HG02885 (cell line): ENCODE measurements at regions not wholly inside any gene's neighbourhood (a gene's known extent, or its start where the extent isn't known, plus 50 kb on each side); places are given as distances from the start of the nearest gene placed in this dataset.

ENCODE experiments used
- ATAC-seq: cut with Tn5 transposase; IDR thresholded peaks from one replicate; pipeline ENCODE4 v1.9.1; 2021; ENCODE audit warnings: mild to moderate bottlenecking; ENCODE audit not compliant: unreplicated experiment, poor library complexity

DNA sequence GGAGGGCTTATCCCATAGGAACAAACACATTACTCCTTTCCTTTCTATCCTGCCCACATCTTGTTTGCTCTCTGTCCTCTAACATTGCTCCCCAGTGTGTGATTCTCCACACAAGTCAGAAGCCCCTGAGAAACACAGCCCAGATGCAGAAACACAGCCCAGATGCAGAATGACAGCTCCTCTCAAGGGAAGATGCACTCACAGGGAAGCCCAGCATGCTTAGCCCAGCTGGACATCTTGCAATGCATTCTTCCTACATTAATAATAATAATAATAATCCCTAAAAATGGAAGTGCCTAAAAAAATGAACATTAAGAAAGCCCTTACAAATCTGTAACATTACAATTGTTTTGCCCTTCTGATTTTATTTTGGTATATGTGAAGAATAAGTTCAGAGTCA is 172.1 kb downstream of the CBLN2 start:
- ATAC-seq = no peak

DNA sequence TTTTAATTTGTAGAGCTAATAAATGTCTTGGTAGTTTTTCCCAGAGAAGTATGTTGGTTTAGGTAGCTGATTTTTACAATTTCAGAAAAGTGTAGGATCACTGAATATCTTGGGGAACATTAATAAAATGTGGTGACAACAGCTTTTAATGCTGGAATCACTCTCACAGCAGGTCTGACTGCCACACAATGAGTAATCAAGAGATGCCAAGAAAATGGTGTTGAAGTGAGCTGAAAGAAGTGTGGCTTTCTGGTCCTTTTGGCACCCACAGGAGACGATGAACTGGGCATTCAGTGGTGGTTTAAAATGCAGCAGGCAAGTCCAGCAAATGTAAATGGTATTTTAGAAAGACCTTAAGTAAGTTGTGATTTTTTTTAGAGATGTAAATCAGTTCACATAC is 175.8 kb downstream of the CBLN2 start:
- ATAC-seq = no peak

DNA sequence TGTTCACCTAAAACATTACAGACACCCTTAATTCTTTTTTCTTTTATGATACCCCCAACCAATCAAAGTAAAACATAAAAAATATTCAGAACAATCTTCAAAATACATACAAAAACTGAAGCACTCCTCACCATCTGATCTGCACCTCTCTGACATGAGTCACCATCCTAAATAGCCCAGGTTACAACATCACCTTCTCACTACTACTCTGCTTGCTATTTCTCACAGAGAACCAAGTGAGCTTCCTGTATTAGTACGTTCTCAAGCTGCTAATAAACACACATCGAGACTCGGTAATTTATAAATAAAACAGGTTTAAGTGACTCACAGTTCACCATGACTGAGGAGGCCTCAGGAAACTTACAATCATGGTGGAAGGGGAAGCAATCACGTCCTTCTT is 183.5 kb downstream of the CBLN2 start:
- no peak for ATAC-seq

DNA sequence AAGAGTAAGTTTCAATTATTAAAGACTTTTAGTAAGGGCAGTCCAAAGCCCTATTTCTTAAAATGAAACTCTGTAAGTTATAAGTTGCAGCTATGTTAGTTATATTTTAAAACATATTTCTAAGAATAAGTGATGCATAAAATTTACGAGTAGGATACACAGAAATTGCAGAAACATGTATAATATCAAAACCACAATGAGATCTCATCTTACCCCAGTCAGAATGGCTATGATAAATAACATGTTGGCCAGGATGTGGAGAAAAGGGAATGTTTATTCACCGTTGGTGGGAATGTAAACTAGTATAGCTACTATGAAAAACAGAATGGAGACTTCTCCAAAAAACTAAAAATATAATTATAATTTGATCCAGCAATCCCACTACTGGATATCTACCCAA is 201.2 kb downstream of the CBLN2 start:
- ATAC-seq = no peak

GRCh38 chr18:72339976-72340375 is 204.2 kb downstream of the CBLN2 start:
- ATAC-seq = no peak

DNA sequence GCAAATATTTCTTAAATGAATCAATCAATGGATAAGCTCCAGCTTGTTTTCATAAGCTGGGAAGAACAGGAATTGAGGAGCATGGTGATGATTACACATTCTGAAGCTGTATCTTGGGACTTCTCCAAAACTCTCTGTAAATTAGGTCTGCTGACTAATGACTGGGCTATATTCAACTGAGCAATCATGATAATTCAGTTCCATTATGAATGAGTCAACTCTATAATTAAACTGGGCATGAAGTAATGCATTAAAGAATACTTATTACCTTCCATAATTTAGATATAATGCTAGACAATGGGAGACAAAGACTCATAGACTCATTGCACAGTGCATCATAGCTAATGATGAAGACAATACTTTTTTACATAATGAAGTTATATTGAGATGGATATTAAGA is 207.4 kb downstream of the CBLN2 start:
- ATAC-seq = no peak

- ATAC-seq = no peak
Observed at GRCh38 chr18:72329533-72329932, 214.6 kb downstream of the CBLN2 start.

DNA sequence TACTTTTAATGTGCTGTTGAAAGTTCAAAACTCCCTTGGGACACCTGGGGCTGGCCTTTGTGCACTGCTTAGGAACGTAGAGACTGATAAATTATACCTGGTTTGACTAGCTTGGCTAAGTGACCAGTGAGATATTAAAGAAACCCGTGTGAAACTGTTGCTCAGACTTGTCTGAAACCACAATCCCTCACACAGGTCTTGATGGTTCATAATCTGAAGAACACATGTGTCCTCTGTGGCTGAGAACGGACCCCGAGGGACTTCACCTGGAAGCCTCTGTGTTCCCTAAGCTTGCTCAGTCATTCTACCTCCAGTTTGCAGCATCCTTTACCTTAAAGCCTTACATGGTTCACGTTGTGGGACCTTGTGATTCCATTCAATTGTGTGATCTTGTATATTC is 218.8 kb downstream of the CBLN2 start:
- no peak for ATAC-seq

DNA sequence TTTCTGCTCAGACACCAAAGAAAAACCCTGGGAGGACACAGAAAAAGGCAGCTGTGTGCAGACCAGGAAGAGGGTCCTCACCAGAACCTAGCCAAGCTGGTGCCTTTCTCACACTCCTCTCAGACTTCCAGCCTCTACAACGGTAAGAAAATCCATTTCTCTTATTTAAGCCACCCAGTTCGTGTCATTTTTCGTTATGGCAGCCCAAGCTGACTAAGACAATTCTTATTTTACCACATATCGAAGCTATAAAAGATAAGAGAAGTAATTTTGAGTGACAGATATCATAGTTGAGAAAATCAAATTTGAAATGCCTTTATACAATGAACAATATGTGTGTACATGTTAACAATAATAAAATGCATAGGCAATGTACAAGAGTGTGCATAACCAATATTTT is 219.5 kb downstream of the CBLN2 start:
- ATAC-seq = no peak

GRCh38 chr18:72316497-72316896 is 227.6 kb downstream of the CBLN2 start:
- no peak for ATAC-seq

DNA sequence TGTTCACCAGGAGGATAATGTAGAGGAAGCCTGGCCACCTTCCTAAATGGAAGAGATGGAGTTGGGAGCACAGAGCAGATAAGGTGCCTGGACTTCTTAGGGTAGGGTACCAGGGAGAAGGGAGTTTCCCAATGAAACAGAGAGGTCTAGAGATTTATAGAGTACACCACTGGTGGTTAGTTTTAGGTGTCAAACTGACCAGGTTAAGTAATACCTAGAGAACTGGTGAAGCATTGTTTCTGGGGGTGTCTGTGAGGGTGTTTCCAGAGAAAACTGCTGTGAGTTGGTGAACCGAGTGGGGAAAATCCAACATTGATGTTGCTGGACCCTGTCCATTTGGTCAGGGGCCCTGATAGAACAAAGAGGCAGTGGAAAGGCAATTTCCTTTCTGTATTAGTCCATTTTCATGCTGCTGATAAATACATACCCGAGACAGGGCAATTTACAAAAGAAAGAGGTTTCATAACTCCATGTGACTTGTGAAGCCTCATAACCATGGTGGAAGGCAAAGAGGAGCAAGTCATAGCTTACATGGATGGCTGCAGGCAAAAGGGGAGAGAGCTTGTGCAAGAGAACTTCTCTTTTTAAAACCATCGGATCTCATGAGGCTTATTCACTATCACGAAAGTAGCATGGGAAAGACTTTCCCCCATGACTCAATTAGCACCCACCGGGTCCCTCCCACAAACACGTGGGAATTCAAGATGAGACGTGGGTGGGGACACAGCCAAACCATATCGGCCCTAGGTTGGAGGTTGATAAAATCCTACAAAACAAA is 260.8 kb downstream of the CBLN2 start:
- no peak for ATAC-seq

- ATAC-seq = no peak
Observed at GRCh38 chr18:72273025-72273424, 271.1 kb downstream of the CBLN2 start.

GRCh38 chr18:72261590-72261989 is 282.6 kb downstream of the CBLN2 start:
- ATAC-seq = no peak

GRCh38 chr18:72246076-72246475 is 298.1 kb downstream of the CBLN2 start:
- ATAC-seq = no peak

- ATAC-seq = no peak
Observed at GRCh38 chr18:72235422-72235821, 308.7 kb downstream of the CBLN2 start.

DNA sequence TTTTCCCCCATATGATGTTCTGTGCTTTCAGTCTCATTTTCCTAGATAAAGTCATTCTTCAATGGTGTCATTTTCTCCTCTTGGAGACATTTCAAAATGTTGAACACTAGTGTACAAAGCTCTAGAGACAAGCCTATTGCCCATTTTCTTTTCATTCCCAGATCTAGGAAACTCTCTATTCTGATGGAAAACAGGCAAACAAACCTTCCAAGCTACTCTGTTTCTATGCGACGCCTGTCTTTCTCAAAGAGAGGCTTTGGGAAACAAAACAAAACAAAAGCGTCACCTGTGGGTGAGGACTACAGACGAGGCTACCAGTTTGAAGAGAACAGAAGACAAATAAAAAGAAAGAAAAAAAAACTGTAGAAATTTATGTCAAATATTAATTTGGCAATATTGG is 311.0 kb downstream of the CBLN2 start:
- ATAC-seq = no peak

DNA sequence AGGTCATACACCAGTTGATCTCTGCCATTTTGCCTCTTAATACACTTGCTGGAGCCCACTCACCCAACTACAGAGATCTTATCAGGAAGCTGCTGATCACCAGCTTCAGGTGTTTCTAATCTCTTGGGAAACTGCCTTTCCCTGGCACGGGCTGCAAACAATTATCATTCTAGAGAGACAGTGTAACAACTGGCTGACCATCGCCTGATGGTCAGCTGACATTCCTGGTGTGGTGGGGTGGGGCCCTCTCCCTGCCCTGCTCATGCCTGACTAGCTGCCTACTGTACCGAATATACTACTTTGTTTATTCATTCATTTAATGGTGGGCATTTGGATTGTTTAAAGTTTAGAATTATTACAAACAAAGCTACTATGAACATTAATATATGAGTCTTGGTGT is 311.5 kb downstream of the CBLN2 start:
- ATAC-seq = no peak

- ATAC-seq = no peak
Observed at GRCh38 chr18:72225958-72226357, 318.2 kb downstream of the CBLN2 start.

- no peak for ATAC-seq
Observed at GRCh38 chr18:72223733-72224132, 320.4 kb downstream of the CBLN2 start.

GRCh38 chr18:72208920-72209676 is 335.0 kb downstream of the CBLN2 start:
- no peak for ATAC-seq

- no peak for ATAC-seq
Observed at GRCh38 chr18:72207280-72207679, 336.9 kb downstream of the CBLN2 start.

DNA sequence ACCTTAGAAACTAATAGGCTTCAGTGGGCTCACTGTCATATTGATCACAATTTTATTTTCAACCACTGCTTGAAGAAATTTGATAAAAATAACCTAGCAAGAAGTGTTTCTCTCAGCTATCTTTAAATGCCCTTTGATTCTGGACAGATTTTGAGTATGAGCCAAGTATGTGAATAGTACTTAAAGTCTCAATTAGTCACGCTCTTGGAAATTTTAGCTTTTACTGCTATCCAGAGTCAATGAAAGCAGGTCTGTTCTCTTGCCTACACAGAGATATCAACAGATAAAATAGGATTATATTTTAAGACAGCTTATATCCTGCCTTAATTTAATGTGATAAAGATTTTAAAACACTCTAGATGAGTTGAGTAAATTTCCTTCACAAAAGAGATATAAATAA is 337.3 kb downstream of the CBLN2 start:
- no peak for ATAC-seq
